OCI-LY1 (cell line): ENCODE measurements at regions not wholly inside any gene's neighbourhood (a gene's known extent, or its start where the extent isn't known, plus 50 kb on each side); places are given as distances from the start of the nearest gene placed in this dataset.

Experiments
- H2AFZ ChIP-seq: fragments of 200-600 bp; sonication (generic), shearing (Covaris generic); 2 replicates; pipeline ENCODE4 v1.6.0; 2014; ENCODE audit warnings: antibody characterized with exemption, mild to moderate bottlenecking, low read length
- H3F3A ChIP-seq: fragments of 200-600 bp; sonication (generic), shearing (Covaris generic); 2 replicates; pipeline ENCODE4 v1.6.0; 2014; ENCODE audit warnings: mild to moderate bottlenecking, antibody characterized with exemption, low read length, moderate library complexity; ENCODE audit not compliant: insufficient read depth
- H3K27ac ChIP-seq: fragments of 200-600 bp; sonication (generic); 2 replicates; pipeline ENCODE4 v1.5.1; 2014; ENCODE audit warnings: low read length, mixed run types, mild to moderate bottlenecking, low read depth; ENCODE audit not compliant: poor library complexity, severe bottlenecking
- H3K27me3 ChIP-seq: fragments of 200-600 bp; sonication (generic); 2 replicates; pipeline ENCODE4 v1.6.0; 2014; ENCODE audit warnings: antibody characterized with exemption, mild to moderate bottlenecking, low read length, moderate library complexity; ENCODE audit not compliant: insufficient read depth
- H3K36me3 ChIP-seq: fragments of 200-600 bp; sonication (generic); 2 replicates; pipeline ENCODE4 v1.6.1; 2014; ENCODE audit warnings: mild to moderate bottlenecking, antibody characterized with exemption, low read length, moderate library complexity, mixed read lengths; ENCODE audit not compliant: insufficient read depth
- H3K4me1 ChIP-seq: fragments of 200-600 bp; sonication (generic); 2 replicates; pipeline ENCODE4 v1.5.1; 2014; ENCODE audit warnings: mild to moderate bottlenecking, low read length, moderate library complexity; ENCODE audit not compliant: insufficient read depth, severe bottlenecking
- H3K4me2 ChIP-seq: fragments of 200-600 bp; sonication (generic), shearing (Covaris generic); 2 replicates; pipeline ENCODE4 v1.6.1; 2014; ENCODE audit warnings: low read length
- H3K4me3 ChIP-seq: fragments of 200-600 bp; sonication (generic); 2 replicates; pipeline ENCODE4 v1.5.1; 2014; ENCODE audit warnings: low read length, low read depth, mild to moderate bottlenecking, mixed read lengths; ENCODE audit not compliant: poor library complexity, severe bottlenecking
- H3K79me2 ChIP-seq: fragments of 200-600 bp; shearing (Covaris generic); 2 replicates; pipeline ENCODE4 v1.6.1; 2016; ENCODE audit warnings: mixed run types, low read length, mixed read lengths; ENCODE audit not compliant: insufficient read depth
- H3K9ac ChIP-seq: fragments of 200-600 bp; sonication (generic), shearing (Covaris generic); 2 replicates; pipeline ENCODE4 v1.6.1; 2014; ENCODE audit warnings: mild to moderate bottlenecking, low read length, mixed read lengths
- H3K9me2 ChIP-seq: fragments of 200-600 bp; sonication (generic), shearing (Covaris generic); 2 replicates; pipeline ENCODE4 v1.6.1; 2014; ENCODE audit warnings: low read depth, mild to moderate bottlenecking, low read length, mixed read lengths
- H3K9me3 ChIP-seq: fragments of 200-600 bp; shearing (Covaris generic); 2 replicates; pipeline ENCODE4 v1.6.1; 2014; ENCODE audit warnings: low read length, mixed read lengths
- H4K20me1 ChIP-seq: fragments of 200-600 bp; sonication (generic), shearing (Covaris generic); 2 replicates; pipeline ENCODE4 v1.6.0; 2016; ENCODE audit warnings: mild to moderate bottlenecking, low read length; ENCODE audit not compliant: insufficient read depth
- CTCF ChIP-seq: fragments of 200-600 bp; sonication (generic), shearing (Covaris generic); IDR thresholded peaks from 2 replicates; pipeline ENCODE4 v1.5.1; 2017; ENCODE audit warnings: mild to moderate bottlenecking, antibody characterized with exemption, low read length, moderate library complexity, mixed read lengths
- EZH2 ChIP-seq: fragments of 200-600 bp; sonication (generic), shearing (Covaris generic); IDR thresholded peaks from 2 replicates; pipeline ENCODE4 v1.8.0; 2017; ENCODE audit warnings: borderline replicate concordance, mixed run types, mild to moderate bottlenecking, antibody characterized with exemption, low read length, moderate library complexity, mixed read lengths

- Histone ChIP-seq H3K36me3 (no peaks in the 10 kb centered on the region), H3K27me3 (no peaks in the 10 kb centered on the region), H3F3A (no peaks in the 10 kb centered on the region), H4K20me1 (no peaks in the 10 kb centered on the region), H3K4me1 (no peaks in the 10 kb centered on the region), H3K79me2 (no peaks in the 10 kb centered on the region), H3K4me2 (no peak overlapping the region), H3K4me3 (no peak overlapping the region), H3K9me2 (no peaks in the 10 kb centered on the region), H3K9me3 (no peaks in the 10 kb centered on the region), H3K27ac (no peak overlapping the region), H3K9ac (no peak overlapping the region), H2AFZ (no peak overlapping the region)
- TF ChIP-seq CTCF, result no peak
- TF ChIP-seq EZH2, result no peak
These were observed 238.0 kb upstream of the HS6ST1 start for GRCh38 chr2:128556633-128557032.

- Histone ChIP-seq H3K27ac (no peak overlapping the region), H3K9me2 (no peaks in the 10 kb centered on the region), H3K4me2 (no peak overlapping the region), H2AFZ (no peak overlapping the region), H4K20me1 (no peaks in the 10 kb centered on the region), H3K4me1 (no peaks in the 10 kb centered on the region), H3K4me3 (no peak overlapping the region), H3K36me3 (no peaks in the 10 kb centered on the region), H3F3A (no peaks in the 10 kb centered on the region), H3K9ac (no peak overlapping the region), H3K79me2 (no peaks in the 10 kb centered on the region), H3K9me3 (no peaks in the 10 kb centered on the region), H3K27me3 (no peaks in the 10 kb centered on the region)
- no peak for TF ChIP-seq CTCF
- TF ChIP-seq EZH2, result no peak
These were observed 238.4 kb upstream of the HS6ST1 start for GRCh38 chr2:128557069-128557468.

DNA sequence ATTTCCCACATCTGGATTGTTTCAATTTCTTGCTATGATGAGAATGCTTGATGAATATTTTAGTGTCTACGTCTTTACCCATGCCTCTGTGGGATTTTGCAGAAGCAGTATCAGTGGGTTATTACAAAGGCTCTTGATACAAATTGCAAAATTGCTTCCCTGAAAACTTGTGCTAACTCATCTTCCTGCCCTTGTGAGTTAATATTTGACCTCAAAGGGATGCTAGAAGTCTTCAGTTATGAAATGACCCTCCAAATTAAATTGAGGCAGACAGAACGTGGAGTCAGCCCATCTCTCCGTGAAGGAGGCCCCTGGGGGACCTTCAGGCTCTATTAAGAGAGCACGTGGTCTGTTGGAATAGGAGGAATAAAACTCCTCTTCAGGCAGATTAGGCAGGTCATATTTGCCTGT lies 239.2 kb upstream of the HS6ST1 start:
- no peaks in the 10 kb centered on the region for H3K36me3 ChIP-seq
- H3K9me3 ChIP-seq, result no peaks in the 10 kb centered on the region
- TF ChIP-seq CTCF (no peak), EZH2 (no peak)
- no peaks in the 10 kb centered on the region for H3K27me3 ChIP-seq
- no peak overlapping the region for H3K27ac ChIP-seq
- no peak overlapping the region for H3K9ac ChIP-seq
- no peaks in the 10 kb centered on the region for H3K79me2 ChIP-seq
- no peaks in the 10 kb centered on the region for H3K4me1 ChIP-seq
- no peak overlapping the region for H2AFZ ChIP-seq
- H4K20me1 ChIP-seq, result no peaks in the 10 kb centered on the region
- no peak overlapping the region for H3K4me2 ChIP-seq
- no peak overlapping the region for H3K4me3 ChIP-seq
- H3F3A ChIP-seq, result no peaks in the 10 kb centered on the region
- no peaks in the 10 kb centered on the region for H3K9me2 ChIP-seq
